ENCODE measurements at regions not wholly inside any gene's neighbourhood (a gene's known extent, or its start where the extent isn't known, plus 50 kb on each side); places are given as distances from the start of the nearest gene placed in this dataset.
A peak's percentile ranks its signal among the peaks of the same experiment; 100 is the strongest.

GRCh38 chr7:32177232-32177631, 107.0 kb upstream of the PDE1C start:
- no peak for DNase-seq (ENCODE audit: low read depth)

GRCh38 chr7:32175099-32175498, 104.9 kb upstream of the PDE1C start:
- DNase-seq (ENCODE audit: low read depth) = no peak

GRCh38 chr7:32171248-32171647, 101.0 kb upstream of the PDE1C start:
- DNase-seq (ENCODE audit: low read depth) = no peak

- no peak for DNase-seq (ENCODE audit: low read depth)
Observed at GRCh38 chr7:32170838-32171237, 100.6 kb upstream of the PDE1C start.

GRCh38 chr7:32169228-32169627, 99.0 kb upstream of the PDE1C start:
- no peak for DNase-seq (ENCODE audit: low read depth)

- no peak for DNase-seq (ENCODE audit: low read depth)
Observed at GRCh38 chr7:32167815-32168214, 97.6 kb upstream of the PDE1C start.

GRCh38 chr7:32167256-32167655, 97.0 kb upstream of the PDE1C start:
- no peak for DNase-seq (ENCODE audit: low read depth)

- DNase-seq (ENCODE audit: low read depth) = peak; percentile 77
Observed at GRCh38 chr7:32164341-32164996, 94.3 kb upstream of the PDE1C start.

- peak; percentile 17 for DNase-seq (ENCODE audit: low read depth)
Observed at GRCh38 chr7:32163896-32164295, 93.7 kb upstream of the PDE1C start.

- peak; percentile 87 for DNase-seq (ENCODE audit: low read depth)
Observed at GRCh38 chr7:32163141-32163806, 93.1 kb upstream of the PDE1C start.

- peak; percentile 86 for DNase-seq (ENCODE audit: low read depth)
Observed at GRCh38 chr7:32161708-32162107, 91.5 kb upstream of the PDE1C start.

GRCh38 chr7:32158751-32159745, 88.8 kb upstream of the PDE1C start:
- DNase-seq (ENCODE audit: low read depth) = peak; percentile 15

- peak; percentile 8 for DNase-seq (ENCODE audit: low read depth)
Observed at GRCh38 chr7:32158076-32158475, 87.9 kb upstream of the PDE1C start.

GRCh38 chr7:32155712-32156111, 85.5 kb upstream of the PDE1C start:
- no peak for DNase-seq (ENCODE audit: low read depth)

GRCh38 chr7:32154797-32155196, 84.6 kb upstream of the PDE1C start:
- no peak for DNase-seq (ENCODE audit: low read depth)

GRCh38 chr7:32153006-32153405, 82.8 kb upstream of the PDE1C start:
- DNase-seq (ENCODE audit: low read depth) = no peak

- DNase-seq (ENCODE audit: low read depth) = no peak
Observed at GRCh38 chr7:32152576-32152975, 82.4 kb upstream of the PDE1C start.

GRCh38 chr7:32150589-32150988, 80.4 kb upstream of the PDE1C start:
- no peak for DNase-seq (ENCODE audit: low read depth)

- DNase-seq (ENCODE audit: low read depth) = no peak
Observed at GRCh38 chr7:32150039-32150438, 79.8 kb upstream of the PDE1C start.

GRCh38 chr7:32147546-32148268, 77.5 kb upstream of the PDE1C start:
- DNase-seq (ENCODE audit: low read depth) = no peak

- no peak for DNase-seq (ENCODE audit: low read depth)
Observed at GRCh38 chr7:32145911-32146310, 75.7 kb upstream of the PDE1C start.

- no peak for DNase-seq (ENCODE audit: low read depth)
Observed at GRCh38 chr7:32144676-32145075, 74.5 kb upstream of the PDE1C start.

Data from iris pigment epithelial cell (primary cell).